GM18507 (cell line): ENCODE measurements at regions not wholly inside any gene's neighbourhood (a gene's known extent, or its start where the extent isn't known, plus 50 kb on each side); places are given as distances from the start of the nearest gene placed in this dataset.

ENCODE experiments used
- DNase-seq: peaks from one replicate; pipeline ENCODE4 v3.0.0; 2011; ENCODE audit warnings: low read depth; ENCODE audit not compliant: insufficient read length; ENCODE audit errors: extremely low spot score
- FAIRE-seq: peaks from 2 replicates; lab custom pipeline; 2011; peaks lifted over from hg19 to GRCh38; lab: Jason Lieb, UNC

DNA sequence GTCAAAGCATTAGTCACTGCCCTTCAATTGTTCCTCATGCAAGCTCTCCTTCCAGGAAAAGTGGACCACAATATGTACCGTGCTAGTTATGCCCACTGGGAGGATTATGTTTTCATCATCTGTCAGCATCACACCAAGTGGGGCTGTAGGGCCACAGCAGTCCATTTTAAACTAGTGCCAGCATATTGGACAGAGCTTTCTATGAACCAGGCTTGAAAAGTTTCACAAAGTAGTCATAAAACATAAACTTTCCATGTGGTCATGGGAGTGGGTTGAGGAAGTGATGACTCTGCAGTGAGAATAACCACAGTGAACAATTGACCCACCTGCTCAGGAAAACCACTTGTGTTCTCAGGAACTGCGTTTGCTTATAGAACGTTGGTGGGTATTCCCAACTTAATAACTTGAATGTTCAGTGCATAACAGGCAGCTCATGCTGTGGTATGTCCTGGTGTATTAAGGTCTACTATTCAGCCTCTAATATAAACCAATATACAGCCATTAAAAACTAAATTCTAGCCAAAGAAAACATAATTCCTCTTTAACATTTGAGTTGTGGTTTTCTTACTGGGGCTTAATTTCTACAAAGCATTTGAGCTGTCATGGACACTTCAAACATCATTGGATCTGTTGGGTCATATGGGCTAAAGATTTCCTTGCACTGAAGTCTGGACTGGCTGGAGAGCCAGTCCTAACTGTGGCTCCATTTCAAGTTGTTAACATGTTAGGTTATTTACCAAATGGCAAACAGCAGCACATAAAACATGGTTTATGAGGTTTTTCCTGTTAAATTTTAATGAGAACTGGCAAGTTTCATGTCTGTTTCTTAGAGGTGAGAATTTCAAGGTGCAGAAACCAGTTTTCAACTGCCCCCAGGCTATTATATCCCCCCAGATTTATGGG is 274.1 kb downstream of the OTOL1 start:
- peak; percentile 4 for DNase-seq

DNA sequence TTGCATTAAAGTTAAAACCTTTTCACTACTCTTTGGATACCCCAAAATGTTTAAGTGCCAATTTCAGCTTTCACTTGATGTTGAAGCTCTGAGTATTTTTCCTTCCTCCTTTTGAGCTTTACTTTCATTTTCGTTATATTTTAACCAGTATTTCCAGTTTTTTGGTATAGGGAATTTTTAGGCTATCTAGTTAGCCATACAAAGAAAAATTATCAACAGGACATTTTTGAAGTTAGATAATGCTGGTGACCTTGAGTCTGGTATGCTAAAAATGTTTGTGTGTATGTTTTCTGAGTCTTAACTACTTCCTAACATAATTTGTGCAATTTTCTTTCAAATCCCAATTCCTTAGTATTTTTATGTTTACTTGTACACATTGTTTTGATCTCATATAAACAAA is 284.8 kb downstream of the OTOL1 start:
- FAIRE-seq: no peak

More for the DNA sequence above, 274.1 kb downstream of the OTOL1 start:
- FAIRE-seq: peak; percentile 86

DNA sequence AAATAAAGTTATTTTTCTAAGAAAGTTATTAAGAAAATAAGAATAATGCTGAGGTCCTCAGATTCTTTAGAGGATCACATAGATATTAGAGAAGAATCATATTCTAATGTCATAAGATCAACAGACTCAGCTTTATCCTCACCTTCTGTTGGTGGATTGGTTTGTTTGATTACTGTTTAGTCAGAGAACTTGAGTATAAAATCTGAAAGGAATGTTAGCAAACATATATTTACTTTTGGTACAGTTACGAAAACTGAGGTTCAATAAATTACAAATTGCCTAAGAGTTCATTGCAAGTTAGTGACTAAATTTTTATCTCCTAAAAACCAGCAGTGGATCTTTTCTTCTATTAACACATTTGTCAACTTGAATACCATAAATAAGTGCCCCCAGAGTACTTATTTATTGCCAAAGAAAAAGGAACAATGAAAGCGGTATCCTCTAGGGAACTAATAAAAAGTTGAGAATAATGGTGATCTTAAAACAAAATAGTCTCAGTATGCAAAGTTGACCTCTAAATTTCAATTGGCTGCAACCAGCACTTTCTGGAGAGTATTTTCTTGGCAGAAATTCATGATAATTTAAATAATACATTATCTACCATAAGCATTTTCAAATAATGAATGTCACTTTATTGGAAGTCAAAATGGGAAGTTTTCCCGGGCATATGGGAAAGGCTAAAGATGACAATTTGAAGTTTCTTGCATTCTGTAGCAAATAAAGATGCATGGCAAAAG is 296.8 kb downstream of the OTOL1 start:
- no peak for DNase-seq
- FAIRE-seq: no peak

More for the DNA sequence above, 284.8 kb downstream of the OTOL1 start:
- DNase-seq: no peak

DNA sequence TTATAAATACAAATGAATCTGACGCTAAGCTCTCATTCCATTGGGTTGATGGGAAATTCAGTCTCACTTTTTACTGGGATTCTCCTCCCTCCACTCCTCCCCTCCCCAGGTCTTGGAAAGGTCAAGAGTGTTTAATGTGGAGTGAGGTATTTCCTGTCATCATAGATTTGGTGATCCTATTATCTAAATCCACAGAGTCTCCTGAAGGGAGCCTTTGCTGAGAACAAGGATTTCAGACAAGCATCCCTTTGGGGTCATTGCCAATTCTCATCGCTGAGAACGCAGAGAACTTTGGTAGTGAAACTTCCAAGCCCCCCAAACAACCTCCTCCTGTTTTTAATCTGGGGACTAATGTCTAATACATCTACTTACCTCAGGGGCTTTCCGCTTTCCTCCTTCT is 297.9 kb downstream of the OTOL1 start:
- FAIRE-seq (no peak), DNase-seq (no peak)

DNA sequence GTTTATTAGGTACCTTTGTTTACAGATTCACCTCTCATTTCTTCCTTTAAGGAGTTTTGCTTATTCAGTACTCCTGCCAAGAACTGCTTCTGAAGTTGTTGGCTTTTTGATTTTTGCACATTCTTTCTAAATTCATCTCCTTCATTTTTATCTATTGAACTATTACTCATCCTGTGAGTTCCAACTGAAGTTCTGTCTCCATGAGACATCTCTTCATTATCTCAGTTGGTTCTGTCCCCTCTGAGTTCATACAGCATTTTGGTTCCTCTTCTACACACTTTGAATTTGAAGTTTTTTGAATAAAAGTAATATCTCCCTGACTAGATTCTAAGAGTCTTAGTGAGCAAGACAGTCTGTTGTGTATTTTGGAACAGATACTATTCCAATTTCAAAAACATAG is 299.7 kb downstream of the OTOL1 start:
- no peak for FAIRE-seq

DNA sequence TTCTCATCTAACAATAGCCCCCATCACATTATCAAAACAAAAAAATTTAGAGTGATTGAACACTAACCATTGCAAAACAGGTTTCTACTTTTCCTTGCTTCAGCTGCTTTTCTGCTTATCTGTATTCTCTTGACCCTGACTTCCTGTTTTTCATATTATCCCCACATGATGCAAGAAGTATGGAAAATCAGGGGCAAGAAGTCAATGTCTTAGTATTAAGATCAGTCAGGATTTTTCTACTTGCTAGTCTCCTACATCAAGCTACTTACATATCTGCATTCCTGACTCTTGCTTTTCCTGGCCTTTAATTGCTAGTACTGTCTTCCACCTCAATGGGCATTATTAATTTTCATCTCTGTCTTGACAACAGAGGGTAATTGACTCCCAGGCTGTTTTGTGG is 300.2 kb downstream of the OTOL1 start:
- DNase-seq: no peak
- FAIRE-seq: no peak

More for the DNA sequence above, 299.7 kb downstream of the OTOL1 start:
- DNase-seq: no peak

DNA sequence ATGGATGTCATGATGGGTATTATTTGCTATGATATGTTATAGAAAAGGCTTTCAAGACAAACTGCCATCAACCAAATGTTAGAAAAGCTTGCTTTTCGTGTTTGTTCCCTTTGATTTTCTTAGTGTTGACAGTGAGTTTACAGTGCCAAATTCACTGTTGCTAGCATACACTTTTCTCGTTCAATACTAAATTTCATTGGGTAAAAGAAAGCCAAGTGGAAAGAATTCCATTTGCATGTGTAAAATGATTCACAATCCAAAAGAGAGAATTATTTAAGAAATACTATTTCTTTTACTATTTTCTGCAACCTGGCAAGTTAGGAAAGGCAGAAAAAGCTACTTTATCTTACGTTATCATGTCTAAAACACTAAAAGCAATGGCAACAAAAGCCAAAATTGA is 301.4 kb downstream of the OTOL1 start:
- FAIRE-seq: no peak
- no peak for DNase-seq

DNA sequence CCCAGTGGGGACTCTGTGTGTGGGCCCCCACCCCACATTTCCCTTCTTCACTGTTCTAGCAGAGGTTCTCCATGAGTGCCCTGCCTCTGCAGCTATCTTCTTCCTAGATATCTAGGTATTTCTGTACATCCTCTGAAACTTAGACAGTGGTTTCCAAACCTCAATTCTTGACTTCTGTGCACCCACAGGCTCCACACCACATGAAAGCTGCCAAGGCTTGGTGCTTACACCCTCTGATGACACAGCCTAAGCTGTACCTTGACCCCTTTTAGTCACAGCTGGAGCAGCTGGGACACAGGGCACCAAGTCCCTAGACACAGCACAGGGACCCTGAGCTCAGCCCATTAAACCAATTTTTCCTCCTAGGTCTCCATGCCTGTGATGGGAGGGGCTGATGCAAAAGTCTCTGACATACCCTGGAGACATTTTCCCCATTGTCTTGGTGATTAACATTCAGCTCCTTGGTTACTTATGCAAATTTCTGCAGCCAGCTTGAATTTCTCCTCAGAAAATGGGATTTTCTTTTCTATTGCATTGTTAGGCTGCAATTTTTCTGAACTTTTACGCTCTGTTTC is 304.5 kb downstream of the OTOL1 start:
- FAIRE-seq (no peak), DNase-seq (no peak)

DNA sequence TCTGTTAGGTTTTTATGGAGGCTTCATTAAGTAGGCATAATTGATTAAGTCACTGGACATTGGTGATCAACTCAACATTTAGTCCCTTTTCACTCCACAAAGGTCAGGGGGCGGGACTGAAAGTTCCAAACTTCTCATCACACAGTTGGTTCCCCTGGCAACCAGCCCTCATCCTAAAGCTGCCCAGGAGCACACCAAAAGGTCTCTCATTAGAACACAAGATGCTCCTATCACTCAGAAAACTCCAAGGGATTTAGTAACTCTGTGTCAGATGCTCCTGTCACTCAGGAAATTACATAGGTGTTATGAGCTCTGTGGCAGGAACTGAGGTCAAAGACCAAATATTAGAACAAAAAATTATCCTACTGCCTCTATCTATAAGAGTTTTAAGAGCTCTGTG is 321.5 kb downstream of the OTOL1 start:
- DNase-seq: no peak
- FAIRE-seq: no peak

DNA sequence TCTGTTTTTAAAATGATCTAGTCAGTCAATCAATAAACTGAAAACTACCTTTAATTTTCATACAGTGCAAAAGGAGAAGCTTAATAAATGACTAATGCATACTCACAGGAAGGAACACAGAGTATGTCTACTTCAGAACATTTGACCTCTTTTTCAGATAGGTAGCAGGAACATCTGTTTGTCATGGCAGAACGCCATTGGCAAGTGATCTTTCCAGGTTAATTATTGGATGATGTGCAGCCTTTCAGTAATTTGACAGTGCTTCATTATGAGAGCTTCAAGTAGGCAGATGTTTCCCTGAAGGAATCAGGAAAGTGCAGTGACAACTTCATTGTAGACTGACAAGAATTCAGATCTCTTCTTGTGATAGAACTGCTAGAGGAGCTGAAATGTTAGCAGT is 325.0 kb downstream of the OTOL1 start:
- DNase-seq (no peak), FAIRE-seq (no peak)

DNA sequence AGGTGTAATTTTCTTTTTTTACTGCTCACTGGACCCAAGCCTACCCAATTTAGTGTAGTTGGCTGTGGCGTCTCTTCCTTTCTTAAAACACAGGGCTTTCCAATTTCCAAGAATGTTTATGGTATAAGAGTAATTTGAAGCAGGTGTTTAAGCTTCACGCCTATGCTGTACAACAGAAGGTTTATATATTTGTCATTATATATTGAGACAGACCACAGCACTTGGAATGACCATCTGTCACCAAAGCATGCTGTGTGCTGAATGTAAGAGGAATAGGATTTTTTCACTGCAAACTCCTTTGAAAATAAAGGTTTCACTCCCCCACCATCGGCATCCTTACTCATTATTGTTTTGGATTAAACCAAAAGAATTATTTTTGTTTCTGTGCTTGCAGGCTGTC is 325.7 kb downstream of the OTOL1 start:
- no peak for FAIRE-seq
- no peak for DNase-seq

DNA sequence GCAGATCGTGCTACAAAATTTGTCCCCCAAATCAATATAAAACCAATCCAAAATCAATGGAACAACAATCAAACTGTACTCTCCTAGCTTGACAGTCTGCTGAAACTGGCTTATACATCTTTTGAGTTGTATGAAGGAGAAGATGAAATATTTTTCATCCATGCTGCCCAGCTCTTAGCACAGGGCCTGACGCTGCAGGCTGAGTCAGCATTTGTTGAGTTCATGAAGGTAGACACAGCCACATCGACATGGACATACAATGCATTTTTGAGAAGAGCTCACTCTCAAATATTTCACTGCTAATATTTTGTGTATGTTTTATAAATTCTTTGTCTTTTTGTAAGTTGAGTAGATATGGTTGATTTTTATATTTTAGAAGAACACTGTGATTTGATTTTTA is 327.3 kb downstream of the OTOL1 start:
- FAIRE-seq (no peak), DNase-seq (no peak)

DNA sequence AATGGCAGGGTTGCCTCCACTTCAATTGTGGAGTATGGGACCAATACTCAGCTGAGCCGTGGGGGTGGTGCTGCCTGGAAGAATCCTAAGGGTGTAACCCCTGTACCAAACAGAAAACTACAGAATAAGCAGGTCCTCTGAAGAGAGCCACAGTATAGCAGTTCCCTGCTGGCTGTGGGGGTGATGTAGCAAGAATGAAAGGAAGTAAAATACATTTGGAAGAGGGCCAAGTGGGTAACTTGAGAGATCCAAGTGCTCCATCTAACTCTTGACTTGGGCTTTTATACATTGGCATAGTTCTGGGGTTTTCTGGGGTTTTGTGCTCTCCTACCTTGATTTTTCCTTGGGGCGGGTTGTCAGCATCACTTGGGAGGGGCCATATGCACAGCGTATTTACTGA is 341.4 kb downstream of the OTOL1 start:
- FAIRE-seq (no peak), DNase-seq (no peak)

DNA sequence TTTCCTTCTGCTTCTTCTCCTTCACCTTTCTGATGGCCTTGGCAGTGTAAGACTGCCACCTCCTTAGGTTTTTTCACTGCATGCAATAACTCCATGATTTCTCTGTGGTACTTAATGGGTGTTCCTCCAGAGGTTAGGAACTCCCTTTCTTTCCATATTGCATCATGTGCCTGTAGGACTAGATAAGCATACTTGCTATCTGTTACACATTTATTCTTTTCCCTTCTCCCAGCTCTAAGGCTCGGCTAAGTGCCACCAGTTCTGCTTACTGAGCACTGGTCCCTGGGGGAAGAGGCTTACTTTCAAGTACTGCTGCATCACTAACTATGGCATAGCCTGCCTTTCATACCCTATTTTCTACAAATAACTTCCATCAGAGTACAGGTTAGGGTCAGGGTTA is 351.8 kb downstream of the OTOL1 start:
- FAIRE-seq: no peak
- DNase-seq: no peak

DNA sequence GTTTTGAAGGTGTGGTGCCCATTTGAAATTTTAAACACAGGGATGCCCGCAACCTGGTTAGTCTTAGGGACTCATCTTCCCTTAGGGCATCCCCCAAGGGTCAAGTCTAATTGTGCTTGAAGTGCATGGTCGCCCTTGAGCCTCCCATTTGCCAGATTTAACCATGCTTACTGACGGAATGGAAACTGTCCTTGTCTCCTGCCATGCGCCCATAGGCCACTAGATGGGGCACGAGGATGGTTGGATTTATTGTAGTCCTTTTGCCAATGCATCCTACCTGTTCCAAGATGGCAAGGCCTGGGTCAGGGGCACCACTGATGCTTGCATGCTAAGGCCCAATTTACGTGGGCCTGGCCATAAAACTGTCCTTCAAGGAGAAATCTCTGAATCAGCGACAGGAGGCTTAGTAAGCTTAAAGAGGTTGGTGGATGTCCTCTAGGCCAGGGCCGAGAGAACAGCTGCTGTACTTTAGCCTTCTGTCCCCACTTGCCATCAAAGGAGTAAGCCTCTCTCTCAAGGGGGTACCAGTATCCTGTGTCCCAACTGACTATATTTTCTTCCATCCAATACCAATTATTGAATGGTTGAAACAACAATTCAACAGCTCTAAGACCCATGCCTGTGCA is 355.4 kb downstream of the OTOL1 start:
- FAIRE-seq (peak; percentile 70), DNase-seq (peak; percentile 12)

DNA sequence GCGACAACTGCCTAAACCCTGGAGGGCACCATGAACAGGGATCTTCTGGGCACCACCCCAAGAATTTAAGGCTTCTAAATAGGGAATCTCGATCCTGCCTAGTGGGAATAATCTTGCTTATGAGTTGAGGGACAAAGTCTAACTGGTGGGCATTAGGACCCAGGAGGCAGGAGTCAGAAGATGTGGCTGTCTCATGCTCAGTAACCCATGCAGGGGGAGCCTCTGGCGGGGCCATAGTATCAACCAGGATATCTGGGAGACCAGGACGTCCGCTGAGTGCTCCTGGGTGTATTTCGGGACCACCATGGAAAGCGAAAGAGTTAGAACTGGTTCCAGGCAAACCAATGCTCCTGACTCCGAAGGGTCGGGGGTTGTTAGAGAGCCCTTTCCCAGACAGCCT is 356.1 kb downstream of the OTOL1 start:
- DNase-seq (no peak), FAIRE-seq (no peak)

DNA sequence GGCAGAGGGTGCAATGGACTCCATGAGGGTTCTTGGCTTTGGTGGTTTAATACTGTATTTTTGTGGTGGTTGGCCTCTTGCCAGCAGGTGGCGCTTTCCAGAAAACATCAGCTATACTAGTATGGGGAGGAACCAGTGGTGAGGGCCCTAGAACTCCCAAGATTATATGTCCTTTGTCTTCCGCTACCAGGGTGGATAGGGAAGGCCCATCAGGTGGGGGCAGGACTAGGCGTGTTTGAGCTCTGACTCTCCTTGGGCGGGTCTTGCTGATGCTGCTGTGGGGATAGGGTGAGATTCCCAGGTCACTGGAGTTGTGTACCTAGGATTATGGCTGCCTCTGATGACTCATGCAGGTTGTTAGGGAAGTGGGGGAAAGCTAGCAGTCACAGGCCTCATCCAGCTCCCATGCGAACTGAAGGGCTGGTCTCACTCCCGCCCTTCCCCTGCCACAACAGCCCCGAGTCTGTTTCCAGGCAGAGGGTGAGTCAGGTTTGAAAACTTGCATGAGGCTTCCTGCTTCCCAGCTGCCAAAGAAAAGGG is 357.7 kb downstream of the OTOL1 start:
- no peak for DNase-seq
- no peak for FAIRE-seq

DNA sequence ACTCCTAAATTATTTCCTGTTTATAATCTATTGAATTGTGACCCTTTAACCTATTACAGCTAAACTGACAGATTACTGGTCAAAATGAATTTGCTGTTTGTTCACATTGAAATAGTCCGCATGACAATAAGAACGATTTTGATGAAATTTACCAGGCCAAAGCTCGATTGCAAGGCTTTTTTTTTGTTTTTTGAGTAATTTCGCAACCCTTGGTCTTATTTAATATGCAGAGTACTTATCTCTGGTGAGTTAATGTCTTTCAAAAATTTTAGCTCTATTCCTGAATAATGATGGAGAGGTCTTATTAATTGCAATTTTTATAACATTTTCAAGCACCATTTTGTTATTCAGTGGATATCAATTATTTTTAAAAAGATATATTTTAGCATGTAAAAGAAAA is 362.4 kb downstream of the OTOL1 start:
- FAIRE-seq (no peak), DNase-seq (no peak)

DNA sequence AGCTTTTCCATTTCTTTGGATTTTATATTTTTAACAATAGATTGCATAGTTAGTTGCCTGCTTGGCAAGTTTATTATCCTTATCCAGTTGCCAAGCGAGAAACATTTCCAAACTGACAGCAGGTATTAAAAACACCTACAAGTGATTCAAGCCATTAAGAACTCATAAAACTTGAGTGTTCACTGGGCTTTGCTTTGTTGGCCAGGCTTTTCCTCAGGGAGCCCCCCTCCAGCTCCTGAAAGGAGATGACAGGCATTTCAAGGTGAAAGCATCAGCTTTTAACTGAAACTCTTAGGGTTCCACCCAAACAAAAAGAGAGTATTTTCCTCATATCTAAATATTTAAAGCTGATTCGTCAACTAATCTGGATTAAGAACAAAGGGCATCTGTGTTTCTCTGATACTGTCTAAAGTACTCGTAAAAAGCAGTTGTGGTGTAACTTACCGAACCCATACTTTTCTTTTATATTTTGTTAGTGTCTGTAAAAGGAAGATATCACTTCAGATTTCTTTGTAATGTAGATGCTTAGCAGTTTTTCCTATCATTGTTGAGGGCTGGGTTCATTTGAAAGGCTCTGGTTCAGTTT is 363.4 kb downstream of the OTOL1 start:
- no peak for DNase-seq
- FAIRE-seq: no peak
